Muscle of back (tissue), 3 donors: ENCODE measurements at regions not wholly inside any gene's neighbourhood (a gene's known extent, or its start where the extent isn't known, plus 50 kb on each side); places are given as distances from the start of the nearest gene placed in this dataset.
"Not testable (repeated sequence)": the region's sequence is repeated elsewhere in the genome, so short reads cannot be mapped to it uniquely, and the experiment has no call there.

Experiments
- DNase-seq, 3 donors: peaks; one replicate each; pipeline versions ENCODE4 v3.0.0 to v3.0.0-alpha.2; 2013

DNA sequence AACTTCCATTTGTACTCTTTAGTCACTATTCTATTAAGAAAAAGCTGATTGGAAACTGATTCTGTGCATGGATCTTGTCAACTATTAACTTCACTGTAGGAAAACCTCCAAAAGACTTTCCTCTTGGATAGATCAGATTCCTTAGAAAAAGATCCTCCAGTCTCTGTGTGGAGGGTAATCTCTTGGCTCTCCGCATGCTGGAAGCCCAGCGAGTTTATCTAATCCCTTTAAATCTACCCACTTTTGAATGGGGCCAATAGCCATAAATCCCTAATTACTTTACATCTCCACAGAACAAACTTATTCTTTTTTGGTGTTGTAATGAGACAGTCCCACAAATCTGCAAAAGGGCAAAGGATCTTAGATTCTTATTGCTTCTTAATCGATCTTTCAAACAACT is 1206.4 kb upstream of the ADGRL4 start:
- no peak for DNase-seq

DNA sequence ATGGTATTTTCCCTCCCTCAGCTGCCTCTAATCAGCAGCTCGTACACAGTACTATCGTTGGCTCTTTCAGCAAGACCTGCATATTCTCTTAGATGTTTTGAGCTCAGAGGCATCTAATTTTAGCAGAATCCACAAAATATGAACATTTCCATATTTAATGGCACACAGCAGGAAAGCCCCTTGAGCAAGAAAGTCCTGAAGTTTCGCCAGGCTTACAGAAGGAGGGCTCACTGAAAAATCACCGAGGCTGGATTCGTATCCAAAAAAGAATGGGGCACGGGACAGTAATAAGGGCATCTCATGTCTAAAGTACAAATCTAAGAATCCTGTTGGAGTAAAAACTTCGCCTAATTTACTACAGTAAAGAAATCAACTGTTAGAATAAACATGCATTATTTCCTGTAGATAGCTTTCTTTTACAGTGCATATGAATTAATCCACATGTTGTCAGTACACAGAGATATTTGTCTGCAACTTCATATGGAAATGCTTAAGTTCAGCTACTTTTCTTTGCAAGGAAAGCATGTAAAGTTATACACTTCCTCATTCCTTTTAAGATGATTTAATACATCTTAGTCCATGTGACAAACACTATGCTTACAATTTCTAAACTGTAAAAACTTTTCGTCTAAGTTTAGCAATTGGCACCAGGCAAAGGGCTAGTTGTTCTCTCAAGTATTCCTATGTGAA is 1205.3 kb upstream of the ADGRL4 start:
- peak in 2 of 3 donors; percentile 35 to 50 for DNase-seq

DNA sequence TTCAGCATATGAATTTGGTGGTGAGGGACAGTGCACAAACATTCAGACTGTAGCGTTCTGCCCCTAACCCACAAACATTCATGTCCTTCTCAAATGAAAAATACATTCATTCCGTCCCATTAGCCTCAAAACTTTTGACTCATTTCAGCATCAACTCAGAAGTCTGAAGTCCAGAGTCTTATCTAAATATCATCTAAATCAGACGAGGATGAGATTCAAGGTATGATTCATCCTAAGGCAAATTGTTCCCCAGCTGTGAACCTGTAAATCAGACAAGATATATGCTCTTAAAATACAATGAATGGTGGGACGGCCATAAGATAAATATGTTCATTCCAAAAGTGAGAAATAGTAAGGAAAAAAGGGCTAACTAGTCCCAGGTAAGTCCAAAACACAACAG is 1195.6 kb upstream of the ADGRL4 start:
- no peak for DNase-seq

DNA sequence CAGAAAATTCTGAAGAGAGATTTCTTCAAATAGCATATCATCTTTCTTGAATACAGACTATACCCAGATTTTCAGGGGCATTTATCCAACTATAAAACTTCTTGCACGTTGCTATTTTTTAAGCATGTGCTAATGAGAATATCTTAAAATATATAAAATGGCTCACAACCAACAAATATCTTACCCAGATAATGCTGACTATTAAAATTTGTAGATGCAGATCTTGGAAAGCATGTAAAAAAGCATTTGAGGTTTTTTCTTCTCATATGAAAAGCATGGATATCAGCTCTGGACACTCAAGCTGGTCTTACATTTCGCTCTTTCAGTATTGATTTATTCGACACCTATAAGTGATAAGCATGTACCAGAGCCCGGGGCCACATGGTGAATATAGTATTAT is 1187.7 kb upstream of the ADGRL4 start:
- DNase-seq, result no peak

DNA sequence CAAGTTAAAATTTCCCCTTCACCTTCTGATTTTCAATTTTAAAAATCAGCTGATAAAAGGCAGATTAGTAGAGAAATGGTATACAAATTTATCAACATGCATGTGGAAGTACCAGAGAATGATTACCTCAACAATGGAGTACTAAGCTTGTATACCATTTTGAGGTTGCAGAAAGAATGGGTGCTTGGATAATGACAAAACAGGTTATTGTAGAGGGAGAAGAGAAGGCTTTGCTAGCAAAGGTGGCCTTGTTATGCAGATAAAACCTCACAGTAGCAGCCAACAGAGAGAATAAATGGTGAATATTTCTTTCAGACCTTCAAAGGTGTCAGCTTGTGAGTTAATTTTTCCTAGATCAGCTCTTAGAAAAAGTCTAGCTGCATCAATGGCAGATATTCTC is 1174.9 kb upstream of the ADGRL4 start:
- DNase-seq, result no peak

DNA sequence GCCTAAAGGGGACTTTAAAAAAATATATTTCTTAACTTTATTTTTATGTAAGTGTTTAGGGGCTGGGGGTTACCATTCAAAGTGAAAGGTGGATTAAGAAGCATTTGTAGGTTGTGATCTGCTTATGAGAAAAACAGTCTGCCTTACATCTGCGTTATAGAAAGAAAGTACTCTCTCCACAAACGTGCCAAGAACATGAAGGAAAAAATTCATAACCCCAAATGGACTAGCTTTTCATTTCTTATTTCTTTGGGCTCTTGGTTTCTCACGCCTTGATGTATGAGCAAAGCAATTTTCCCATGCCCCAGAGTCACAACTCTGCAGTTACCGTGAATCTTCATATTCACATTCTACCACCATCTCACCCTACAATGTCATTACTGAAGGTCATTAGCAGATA is 1165.1 kb upstream of the ADGRL4 start:
- peak; percentile 7 to 53 (median 26) for DNase-seq

DNA sequence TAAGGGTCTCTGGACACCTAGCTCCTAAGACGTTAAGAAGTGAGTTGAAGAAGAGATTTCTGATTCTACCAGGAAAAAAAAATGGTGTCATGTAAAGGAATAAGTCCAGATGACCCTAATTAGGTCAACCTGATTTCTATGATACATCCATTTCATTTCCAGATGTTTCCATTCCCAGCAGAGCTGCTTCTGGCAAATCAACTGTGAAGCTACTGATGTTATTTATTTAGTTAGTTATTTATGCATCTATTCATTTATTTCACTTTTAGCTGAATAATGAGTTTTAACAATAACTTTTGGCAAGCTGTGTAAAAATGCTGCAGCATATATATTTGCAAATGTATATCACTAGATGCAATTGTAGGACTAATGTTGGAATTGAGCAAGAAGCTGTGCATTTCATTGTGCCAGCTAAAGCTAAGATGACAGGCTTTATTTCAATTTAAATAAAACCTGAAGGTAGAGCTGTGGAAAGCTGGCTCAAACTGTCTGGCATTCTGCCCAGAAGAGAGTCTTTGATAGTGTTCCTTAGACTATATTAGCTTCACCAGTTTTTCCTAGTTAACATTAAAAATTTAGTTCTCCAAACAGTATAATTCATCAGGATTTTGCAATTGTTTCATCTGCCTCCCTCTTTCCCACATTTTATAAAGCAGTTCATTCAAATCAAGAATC is 1164.4 kb upstream of the ADGRL4 start:
- peak; percentile 62 to 92 (median 86) for DNase-seq

DNA sequence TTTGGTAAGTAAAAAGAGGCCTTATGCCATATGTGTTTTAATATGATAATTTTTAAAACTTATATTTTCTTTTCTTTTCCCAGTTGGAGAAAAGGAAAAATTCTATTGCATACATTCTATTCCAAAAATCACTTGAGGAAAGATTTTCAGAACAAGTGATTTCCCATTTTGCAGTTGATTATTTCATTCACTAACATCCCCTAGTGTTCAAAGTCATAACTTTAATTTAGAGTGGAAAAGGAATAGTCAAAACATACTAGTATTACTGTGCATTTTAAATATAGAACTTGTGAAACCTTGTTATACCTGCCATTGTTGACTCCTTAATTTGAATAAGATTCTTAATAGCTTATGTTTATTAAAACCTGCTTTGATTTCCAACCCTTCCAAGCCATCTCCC is 1157.6 kb upstream of the ADGRL4 start:
- DNase-seq, result no peak

DNA sequence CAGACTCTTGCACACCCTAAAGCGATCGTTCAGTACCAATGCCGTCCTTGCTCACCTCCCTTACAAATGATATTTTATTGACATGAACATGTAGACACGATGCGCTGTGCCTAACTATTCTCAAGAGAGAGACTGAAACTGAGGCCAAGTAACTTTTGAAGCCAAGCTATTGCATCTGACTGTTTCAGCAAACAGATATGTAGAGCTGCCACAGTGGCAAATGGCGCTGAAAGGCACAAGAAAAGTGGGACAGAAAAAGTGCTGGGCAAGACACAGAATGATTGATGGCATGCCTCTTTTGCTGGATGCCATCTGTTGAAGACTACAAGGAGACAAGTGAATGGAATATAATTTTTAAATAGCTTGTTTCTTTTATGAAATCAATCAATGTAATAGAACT is 1157.2 kb upstream of the ADGRL4 start:
- DNase-seq, result no peak

DNA sequence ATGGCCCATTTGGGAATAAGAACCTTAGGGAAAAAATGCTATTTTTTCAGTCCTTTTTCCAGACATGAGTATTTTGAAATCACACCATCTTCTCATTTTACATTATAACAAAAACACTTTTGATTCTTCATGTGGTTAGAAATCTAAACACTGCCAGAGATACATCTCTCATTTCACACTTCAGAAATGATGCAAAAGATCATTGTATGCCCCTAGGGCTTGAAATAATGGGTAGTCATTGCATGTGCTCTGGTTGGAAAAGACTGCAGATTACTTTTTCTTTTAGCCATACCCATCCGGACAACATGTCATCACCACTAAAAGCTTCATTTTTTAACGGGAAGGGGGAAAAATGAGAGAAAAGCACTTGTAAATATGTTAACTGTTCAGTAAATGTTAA is 1152.2 kb upstream of the ADGRL4 start:
- DNase-seq, result no peak

DNA sequence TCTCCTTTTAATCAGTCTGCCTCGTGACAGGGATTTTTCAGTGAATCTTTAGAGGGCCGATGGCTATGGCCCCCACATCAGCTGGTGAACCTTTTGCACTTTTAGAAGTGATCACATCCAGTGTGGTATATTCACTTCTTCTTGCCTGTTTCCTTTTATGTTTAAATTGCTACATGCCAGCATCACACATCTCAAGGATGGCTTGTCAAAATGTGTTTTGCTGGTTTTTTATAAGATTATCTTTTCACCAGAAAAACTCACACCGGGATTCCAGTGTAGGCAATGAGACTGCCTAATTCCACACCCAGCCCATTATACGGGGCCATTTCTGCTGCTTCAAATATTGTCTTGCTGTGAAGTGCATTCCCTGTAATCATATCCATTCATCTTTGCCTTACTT is 1151.7 kb upstream of the ADGRL4 start:
- DNase-seq, result no peak

DNA sequence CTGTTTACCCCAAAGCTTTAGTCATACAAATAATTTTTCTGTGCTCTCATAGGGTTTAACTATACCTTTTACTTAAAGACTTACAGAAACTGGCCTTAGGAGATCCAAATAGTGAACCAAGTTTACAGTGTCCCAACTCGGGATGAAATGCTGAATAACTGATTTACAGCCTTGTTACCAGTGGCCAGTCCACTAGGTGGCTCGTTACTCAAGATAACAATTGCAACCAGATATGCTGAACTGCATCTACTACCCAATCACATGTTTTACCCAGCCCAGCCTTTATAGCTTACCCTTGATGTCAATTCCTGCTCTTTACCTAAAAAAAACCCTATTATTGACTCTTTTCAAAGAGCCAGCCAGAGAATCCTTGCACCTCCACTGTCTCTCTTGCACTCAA is 1148.8 kb upstream of the ADGRL4 start:
- no peak for DNase-seq

DNA sequence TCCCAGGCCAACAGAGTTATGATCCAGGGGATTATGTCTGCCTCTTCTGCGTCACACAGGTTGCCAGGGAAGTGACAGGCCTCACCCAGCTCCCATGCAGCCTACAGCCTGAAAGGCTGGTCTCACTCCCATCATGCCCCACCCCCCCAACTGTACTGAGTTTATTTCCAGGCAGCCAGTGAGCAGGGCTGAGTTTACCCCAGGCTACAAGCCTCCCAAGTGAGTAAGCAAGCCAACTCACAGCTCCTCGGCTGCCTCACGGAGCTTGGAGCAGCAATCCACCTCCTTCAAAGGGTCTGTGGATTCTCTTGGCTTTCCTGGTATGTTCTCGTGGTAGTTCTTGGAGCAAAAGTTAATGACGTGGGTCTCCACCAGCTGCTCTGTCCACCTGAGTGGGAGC is 1147.6 kb upstream of the ADGRL4 start:
- no peak for DNase-seq

DNA sequence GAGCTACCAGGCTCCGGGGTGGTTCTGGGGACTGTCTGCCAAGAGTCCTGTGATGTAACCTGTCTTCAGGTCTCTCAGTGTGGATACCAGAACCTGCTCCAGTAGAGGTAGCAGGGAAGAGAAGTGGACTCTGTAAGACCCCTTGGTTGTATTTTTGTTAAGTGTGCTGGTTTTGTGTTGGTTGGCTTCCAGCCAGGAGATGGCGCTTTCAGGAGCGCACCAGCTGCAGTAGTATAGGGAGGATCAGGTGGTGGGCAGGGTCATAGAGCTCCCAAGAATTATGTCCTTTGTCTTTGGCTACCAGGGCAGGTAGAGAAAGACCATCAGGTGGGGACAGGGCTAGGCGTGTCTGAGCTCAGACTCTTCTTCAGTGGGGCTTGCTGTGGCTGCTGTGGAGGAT is 1147.2 kb upstream of the ADGRL4 start:
- DNase-seq, result no peak

DNA sequence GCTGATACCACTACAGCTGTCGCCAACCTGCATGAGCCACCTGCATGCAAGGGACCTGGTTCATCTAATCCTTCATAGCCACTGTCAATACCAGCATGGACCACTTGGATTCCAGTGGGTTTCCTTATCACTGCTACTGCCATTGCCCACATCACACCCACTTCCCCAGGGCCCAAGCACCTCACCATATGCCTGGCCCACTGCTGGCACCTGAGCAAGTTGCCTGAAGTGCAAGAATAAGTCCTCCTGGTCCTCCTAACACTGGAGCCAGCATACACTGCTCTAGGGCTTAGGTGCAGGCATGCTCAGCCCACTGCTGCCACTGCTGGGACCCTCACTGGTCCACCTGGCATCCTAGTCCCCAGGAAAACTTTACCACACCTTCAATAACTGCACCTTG is 1136.8 kb upstream of the ADGRL4 start:
- DNase-seq, result no peak

DNA sequence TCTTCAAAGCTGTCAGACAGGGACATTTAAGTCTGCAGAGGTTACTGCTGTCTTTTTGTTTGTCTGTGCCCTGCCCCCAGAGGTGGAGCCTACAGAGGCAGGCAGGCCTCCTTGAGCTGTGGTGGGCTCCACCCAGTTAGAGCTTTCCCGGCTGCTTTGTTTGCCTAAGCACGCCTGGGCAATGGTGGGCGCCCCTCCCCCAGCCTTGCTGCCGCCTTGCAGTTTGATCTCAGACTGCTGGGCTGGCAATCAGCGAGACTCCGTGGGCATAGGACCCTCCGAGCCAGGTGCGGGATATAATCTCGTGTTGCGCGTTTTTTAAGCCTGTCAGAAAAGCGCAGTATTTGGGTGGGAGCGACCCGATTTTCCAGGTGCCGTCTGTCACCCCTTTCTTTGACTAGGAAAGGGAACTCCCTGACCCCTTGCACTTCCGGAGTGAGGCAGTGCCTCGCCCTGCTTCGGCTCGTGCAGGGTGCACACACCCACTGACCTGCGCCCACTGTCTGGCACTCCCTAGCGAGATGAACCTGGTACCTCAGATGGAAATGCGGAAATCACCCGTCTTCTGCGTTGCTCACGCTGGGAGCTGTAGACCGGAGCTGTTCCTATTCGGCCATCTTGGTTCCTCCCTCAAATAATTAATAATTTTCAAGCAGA is 1131.5 kb upstream of the ADGRL4 start:
- DNase-seq, result not testable (repeated sequence)

DNA sequence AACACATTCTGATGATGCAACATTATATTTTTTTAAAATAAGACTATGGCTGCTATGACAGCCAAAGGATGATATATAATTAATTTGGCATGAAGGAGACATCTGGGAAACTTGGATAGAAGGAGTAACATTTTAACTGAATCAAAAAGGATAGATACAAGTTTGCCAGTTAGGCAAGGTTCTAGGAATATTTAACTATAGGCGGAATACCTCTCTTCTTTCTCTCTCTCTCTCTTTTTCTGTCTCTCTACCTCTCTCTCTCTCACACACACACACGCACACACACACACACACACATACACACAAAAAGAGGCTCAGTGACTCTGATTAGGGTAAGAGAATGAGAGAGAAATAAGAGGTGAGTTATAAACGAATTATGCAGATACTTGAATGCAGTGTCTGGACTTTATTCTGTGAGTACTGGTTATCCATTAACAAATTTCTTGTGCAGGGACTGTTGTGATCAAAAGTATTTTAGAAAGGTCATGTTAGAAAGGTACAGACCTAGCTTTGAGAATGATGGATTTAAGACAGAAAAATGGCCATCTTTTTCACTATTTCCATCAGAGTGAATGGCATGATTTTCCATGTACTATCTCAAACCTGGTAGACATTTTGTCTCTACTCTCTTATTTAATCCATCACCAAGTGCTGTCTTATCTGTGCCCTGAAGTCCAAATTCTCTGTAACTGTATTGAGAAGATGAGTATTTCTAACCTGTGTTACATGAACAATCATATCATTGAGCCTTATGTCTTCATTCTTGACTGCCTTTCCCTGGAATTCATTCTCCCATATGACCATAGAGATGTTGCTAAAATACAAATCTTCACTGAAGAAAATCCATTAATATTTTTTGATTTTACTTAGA is 1106.9 kb upstream of the ADGRL4 start:
- no peak for DNase-seq

DNA sequence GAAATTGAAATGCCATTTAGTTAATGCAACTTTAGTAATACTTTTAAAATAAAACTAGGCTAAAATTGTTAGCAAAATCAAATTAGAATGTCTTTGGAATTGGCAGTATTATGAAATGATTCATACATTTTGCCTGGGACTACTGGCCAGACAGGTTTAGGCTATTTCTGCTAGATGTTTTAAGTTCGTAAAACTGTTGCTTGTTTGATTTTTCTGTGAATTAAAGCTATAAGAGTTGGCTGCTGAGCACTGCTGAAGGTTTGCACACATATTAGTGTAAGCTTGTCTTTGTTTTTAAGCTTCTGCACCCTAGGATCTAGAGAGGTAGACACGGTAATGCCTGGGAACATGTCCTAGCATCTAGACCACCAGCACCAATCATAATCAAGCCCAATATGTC is 1094.6 kb upstream of the ADGRL4 start:
- no peak for DNase-seq

DNA sequence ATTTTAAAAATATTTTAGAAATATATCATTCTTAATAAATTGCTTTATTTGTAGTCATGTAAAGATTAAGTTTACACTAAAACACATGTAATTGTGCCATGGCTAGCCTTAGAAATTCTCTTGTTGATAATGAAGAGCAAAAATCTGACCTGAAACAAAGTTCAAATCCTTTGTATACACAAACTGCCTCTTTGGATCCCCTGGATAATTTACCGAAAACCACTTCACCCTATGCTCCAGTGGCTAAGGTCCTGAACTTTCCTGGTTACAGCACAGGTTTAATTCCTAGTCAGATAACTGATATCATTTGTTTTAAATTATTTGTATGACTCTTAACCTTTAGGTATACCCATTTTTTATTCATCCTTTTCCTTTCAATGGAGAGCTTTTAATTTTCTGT is 1093.2 kb upstream of the ADGRL4 start:
- no peak for DNase-seq

DNA sequence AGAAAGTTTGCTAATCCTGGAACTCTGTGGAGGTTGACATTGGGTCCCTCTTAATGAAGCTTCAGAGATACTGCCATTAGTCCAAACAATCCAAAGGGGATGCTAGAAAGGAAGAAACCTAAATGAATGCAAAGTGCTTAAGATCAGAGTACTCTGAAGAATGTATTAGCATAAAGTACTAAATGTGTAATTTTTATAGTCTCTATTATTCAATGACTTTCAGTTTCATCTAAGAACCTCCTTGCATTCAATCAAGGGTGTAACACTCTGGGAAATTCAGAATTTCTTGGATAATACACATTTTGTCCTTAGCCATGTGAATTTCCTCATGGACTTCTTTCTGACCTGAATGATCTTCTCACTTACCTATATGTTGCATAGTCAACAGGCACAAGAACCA is 1078.5 kb upstream of the ADGRL4 start:
- no peak for DNase-seq

DNA sequence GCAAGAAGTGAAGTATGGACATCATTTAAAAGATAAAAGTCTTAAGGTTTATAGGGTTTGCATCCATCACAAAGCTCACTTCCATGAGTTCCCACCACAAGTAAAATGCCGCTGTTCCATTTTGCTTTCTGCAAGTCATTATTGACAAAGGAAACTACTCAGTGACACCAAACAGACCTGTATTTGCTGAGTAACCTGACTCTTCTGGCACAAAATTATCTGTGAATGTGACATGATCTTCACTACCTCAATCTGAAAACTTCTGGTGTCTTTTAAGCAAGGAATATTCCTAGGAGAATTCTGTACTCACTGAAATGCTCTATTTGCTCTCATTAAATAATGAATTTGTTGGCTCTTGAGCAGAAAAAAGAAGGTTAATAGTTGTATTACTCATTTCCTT is 1077.4 kb upstream of the ADGRL4 start:
- no peak for DNase-seq

DNA sequence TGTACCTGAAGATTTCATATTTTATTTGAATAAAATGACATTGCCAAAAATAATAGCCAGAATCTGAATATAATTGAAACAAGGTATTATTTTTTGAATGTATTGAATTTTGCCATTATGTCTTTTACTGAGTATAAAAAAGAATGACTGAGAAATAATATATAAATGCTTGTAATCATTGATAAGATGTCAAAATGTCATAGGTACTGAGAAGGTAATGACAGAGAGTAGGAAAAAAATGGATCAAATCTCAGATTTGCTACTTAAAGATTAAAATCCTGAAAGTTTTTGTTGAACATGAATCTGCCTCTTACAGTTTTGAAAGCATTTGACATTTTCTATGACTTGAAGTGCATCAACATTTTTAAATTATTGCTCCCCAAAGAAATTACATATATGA is 1069.9 kb upstream of the ADGRL4 start:
- no peak for DNase-seq
